Right atrium auricular region (tissue), 2 donors: ENCODE measurements at regions not wholly inside any gene's neighbourhood (a gene's known extent, or its start where the extent isn't known, plus 50 kb on each side); places are given as distances from the start of the nearest gene placed in this dataset.

Experiments
- DNase-seq: peaks from one replicate; pipeline ENCODE4 v3.0.0-alpha.2; 2019; ENCODE audit warnings: low spot score
- H3K27ac ChIP-seq, 2 donors: fragments of 200-600 bp; sonication (generic); 1 replicate in 1 of 2; 2 replicates in 1 of 2; pipeline ENCODE4 v1.5.1; 2016 to 2019
- H3K27me3 ChIP-seq, 2 donors: fragments of 200-600 bp; sonication (generic); one replicate each; pipeline versions ENCODE4 v1.5.1 to v1.6.0; 2017 to 2019
- H3K36me3 ChIP-seq: fragments of 200-600 bp; sonication (generic); one replicate; pipeline ENCODE4 v1.5.1; 2016
- H3K4me1 ChIP-seq, 2 donors: fragments of 200-600 bp; sonication (generic); one replicate each; pipeline versions ENCODE4 v1.5.1 to v1.6.0; 2017 to 2019
- H3K4me3 ChIP-seq, 2 donors: fragments of 200-600 bp; sonication (generic); 1 replicate in 1 of 2; 2 replicates in 1 of 2; pipeline ENCODE4 v1.5.1; 2017 to 2019; ENCODE audit warnings: mild to moderate bottlenecking in 1 of 2, moderate library complexity in 1 of 2
- H3K9me3 ChIP-seq, 2 donors: fragments of 200-600 bp; sonication (generic); one replicate each; pipeline ENCODE4 v1.5.1; 2019
- CTCF ChIP-seq, 2 donors: fragments of 200-600 bp; sonication (generic); IDR thresholded peaks; one replicate each; pipeline ENCODE4 v1.5.1; 2019; ENCODE audit warnings: antibody characterized with exemption in 2 of 2

GRCh38 chr2:4556135-4556896, 852.9 kb downstream of the DCDC2C start:
- DNase-seq: no peak
- TF ChIP-seq CTCF (IDR thresholded peaks at IDR 0.05): no peak
- H3K4me3 ChIP-seq: no peak overlapping the region

GRCh38 chr2:4561196-4561595, 857.8 kb downstream of the DCDC2C start:
- no peak overlapping the region for H3K4me3 ChIP-seq
- no peaks in the 10 kb centered on the region for H3K9me3 ChIP-seq
- H3K27ac ChIP-seq: no peak overlapping the region
- H3K36me3 ChIP-seq: no peaks in the 10 kb centered on the region
- no peaks in the 10 kb centered on the region for H3K4me1 ChIP-seq
- DNase-seq: no peak
- H3K27me3 ChIP-seq: no peaks in the 10 kb centered on the region
- no peak for TF ChIP-seq CTCF (IDR thresholded peaks at IDR 0.05)

More at GRCh38 chr2:4556135-4556896, 852.9 kb downstream of the DCDC2C start:
- H3K27me3 ChIP-seq: no peaks in the 10 kb centered on the region
- no peak overlapping the region for H3K27ac ChIP-seq
- no peaks in the 10 kb centered on the region for H3K36me3 ChIP-seq
- H3K4me1 ChIP-seq: no peaks in the 10 kb centered on the region
- no peaks in the 10 kb centered on the region for H3K9me3 ChIP-seq

GRCh38 chr2:4576075-4576474, 872.7 kb downstream of the DCDC2C start:
- Histone ChIP-seq H3K27ac (no peak overlapping the region), H3K9me3 (peaks cover 0 to 4% of the 10 kb centered on the region in 2 donors), H3K36me3 (no peaks in the 10 kb centered on the region), H3K4me3 (no peak overlapping the region), H3K27me3 (no peaks in the 10 kb centered on the region), H3K4me1 (no peaks in the 10 kb centered on the region)
- TF ChIP-seq CTCF (IDR thresholded peaks at IDR 0.05): no peak
- no peak for DNase-seq

GRCh38 chr2:4579977-4580376, 876.6 kb downstream of the DCDC2C start:
- no peak overlapping the region for H3K27ac ChIP-seq
- no peaks in the 10 kb centered on the region for H3K27me3 ChIP-seq
- no peaks in the 10 kb centered on the region for H3K36me3 ChIP-seq
- DNase-seq: no peak
- no peaks in the 10 kb centered on the region for H3K4me1 ChIP-seq
- H3K9me3 ChIP-seq: no peaks in the 10 kb centered on the region
- no peak overlapping the region for H3K4me3 ChIP-seq
- TF ChIP-seq CTCF (IDR thresholded peaks at IDR 0.05): no peak

GRCh38 chr2:4585057-4585635, 881.8 kb downstream of the DCDC2C start:
- no peaks in the 10 kb centered on the region for H3K36me3 ChIP-seq
- no peaks in the 10 kb centered on the region for H3K4me1 ChIP-seq
- H3K27me3 ChIP-seq: no peaks in the 10 kb centered on the region
- no peaks in the 10 kb centered on the region for H3K9me3 ChIP-seq
- DNase-seq: no peak
- H3K4me3 ChIP-seq: no peak overlapping the region
- no peak for TF ChIP-seq CTCF (IDR thresholded peaks at IDR 0.05)
- no peak overlapping the region for H3K27ac ChIP-seq
